Ecto neural progenitor cell (in vitro differentiated cells): ENCODE measurements at regions not wholly inside any gene's neighbourhood (a gene's known extent, or its start where the extent isn't known, plus 50 kb on each side); places are given as distances from the start of the nearest gene placed in this dataset.

Source experiments
- DNase-seq: peaks from one replicate; pipeline ENCODE4 v3.0.0-alpha.2; 2018; ENCODE audit warnings: low spot score

- DNase-seq, result no peak
Measured at GRCh38 chr1:219801156-219801820, 127.1 kb downstream of the SLC30A10 start.

GRCh38 chr1:219798283-219799030 is 129.9 kb downstream of the SLC30A10 start:
- DNase-seq, result no peak

- no peak for DNase-seq
Measured at GRCh38 chr1:219797683-219798082, 130.7 kb downstream of the SLC30A10 start.

- DNase-seq, result no peak
Measured at GRCh38 chr1:219797009-219797408, 131.3 kb downstream of the SLC30A10 start.

GRCh38 chr1:219795363-219795917 is 132.9 kb downstream of the SLC30A10 start:
- no peak for DNase-seq

- DNase-seq, result no peak
Measured at GRCh38 chr1:219794085-219794743, 134.1 kb downstream of the SLC30A10 start.

- DNase-seq, result no peak
Measured at GRCh38 chr1:219792337-219793021, 135.9 kb downstream of the SLC30A10 start.

- no peak for DNase-seq
Measured at GRCh38 chr1:219791766-219792165, 136.6 kb downstream of the SLC30A10 start.

GRCh38 chr1:219790834-219791615 is 137.3 kb downstream of the SLC30A10 start:
- no peak for DNase-seq

GRCh38 chr1:219788700-219789099 is 139.7 kb downstream of the SLC30A10 start:
- DNase-seq, result no peak

- DNase-seq, result no peak
Measured at GRCh38 chr1:219788091-219788490, 140.3 kb downstream of the SLC30A10 start.

- DNase-seq, result no peak
Measured at GRCh38 chr1:219784660-219785381, 143.5 kb downstream of the SLC30A10 start.

- DNase-seq, result no peak
Measured at GRCh38 chr1:219783605-219784235, 144.6 kb downstream of the SLC30A10 start.

- DNase-seq, result no peak
Measured at GRCh38 chr1:219782929-219783328, 145.4 kb downstream of the SLC30A10 start.

- DNase-seq, result peak; percentile 65
Measured at GRCh38 chr1:219782311-219782710, 146.0 kb downstream of the SLC30A10 start.

GRCh38 chr1:219781491-219781890 is 146.9 kb downstream of the SLC30A10 start:
- DNase-seq, result no peak

GRCh38 chr1:219778793-219779369 is 149.5 kb downstream of the SLC30A10 start:
- DNase-seq, result no peak

GRCh38 chr1:219778110-219778509 is 150.2 kb downstream of the SLC30A10 start:
- DNase-seq, result no peak

- no peak for DNase-seq
Measured at GRCh38 chr1:219774386-219774785, 154.0 kb downstream of the SLC30A10 start.

- DNase-seq, result no peak
Measured at GRCh38 chr1:219773775-219774174, 154.6 kb downstream of the SLC30A10 start.
